Suprapubic skin (tissue), 3 donors: ENCODE measurements at regions not wholly inside any gene's neighbourhood (a gene's known extent, or its start where the extent isn't known, plus 50 kb on each side); places are given as distances from the start of the nearest gene placed in this dataset.

Experiments used
- EP300 ChIP-seq: sonication (generic); formaldehyde crosslinking; IDR thresholded peaks from one replicate; pipeline ENCODE4 v1.6.1; 2017; ENCODE audit warnings: antibody characterized with exemption
- POLR2A ChIP-seq, 2 donors: fragments of 450-650 bp; IDR thresholded peaks; one replicate each; pipeline ENCODE4 v1.6.1; 2017; ENCODE audit warnings: antibody characterized with exemption in 2 of 2, mild to moderate bottlenecking in 2 of 2, moderate library complexity in 2 of 2
- TF ChIP-seq, protein P1 (sequence below), 2 donors: fragments of 200-600 bp in 1 of 2; fragments of 450-650 bp in 1 of 2; sonication (generic) in 1 of 2; IDR thresholded peaks; one replicate each; pipeline ENCODE4 v1.5.1; 2016 to 2019; ENCODE audit warnings: antibody characterized with exemption in 2 of 2, mild to moderate bottlenecking in 1 of 2, moderate library complexity in 1 of 2

DNA sequence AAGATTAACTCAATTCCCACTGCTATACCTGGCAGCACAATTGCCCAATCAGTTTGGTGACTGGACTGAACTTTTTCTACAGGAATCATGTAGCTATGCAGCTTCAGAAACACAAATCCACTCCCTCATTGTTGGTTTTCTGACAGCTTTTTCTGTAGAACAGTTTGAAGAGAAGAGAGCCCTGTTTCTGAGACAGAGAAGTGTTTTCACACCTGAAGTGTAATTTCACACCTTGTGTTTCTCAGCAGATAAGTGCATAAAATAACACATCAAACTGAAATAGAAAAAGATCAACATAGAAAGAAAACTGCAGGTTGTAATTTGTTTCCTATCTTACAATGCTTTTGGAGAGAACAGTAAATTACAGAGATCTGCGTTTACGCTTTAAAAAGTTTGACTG, 335.6 kb downstream of the SNAPC1 start:
- TF ChIP-seq, protein P1, sequence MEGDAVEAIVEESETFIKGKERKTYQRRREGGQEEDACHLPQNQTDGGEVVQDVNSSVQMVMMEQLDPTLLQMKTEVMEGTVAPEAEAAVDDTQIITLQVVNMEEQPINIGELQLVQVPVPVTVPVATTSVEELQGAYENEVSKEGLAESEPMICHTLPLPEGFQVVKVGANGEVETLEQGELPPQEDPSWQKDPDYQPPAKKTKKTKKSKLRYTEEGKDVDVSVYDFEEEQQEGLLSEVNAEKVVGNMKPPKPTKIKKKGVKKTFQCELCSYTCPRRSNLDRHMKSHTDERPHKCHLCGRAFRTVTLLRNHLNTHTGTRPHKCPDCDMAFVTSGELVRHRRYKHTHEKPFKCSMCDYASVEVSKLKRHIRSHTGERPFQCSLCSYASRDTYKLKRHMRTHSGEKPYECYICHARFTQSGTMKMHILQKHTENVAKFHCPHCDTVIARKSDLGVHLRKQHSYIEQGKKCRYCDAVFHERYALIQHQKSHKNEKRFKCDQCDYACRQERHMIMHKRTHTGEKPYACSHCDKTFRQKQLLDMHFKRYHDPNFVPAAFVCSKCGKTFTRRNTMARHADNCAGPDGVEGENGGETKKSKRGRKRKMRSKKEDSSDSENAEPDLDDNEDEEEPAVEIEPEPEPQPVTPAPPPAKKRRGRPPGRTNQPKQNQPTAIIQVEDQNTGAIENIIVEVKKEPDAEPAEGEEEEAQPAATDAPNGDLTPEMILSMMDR (IDR thresholded peaks at IDR 0.05) = no peak
- TF ChIP-seq POLR2A (IDR thresholded peaks at IDR 0.05) = no peak
- TF ChIP-seq EP300 = no peak
